ENCODE measurements at regions not wholly inside any gene's neighbourhood (a gene's known extent, or its start where the extent isn't known, plus 50 kb on each side); places are given as distances from the start of the nearest gene placed in this dataset.

- Histone ChIP-seq H3K79me2 (ENCODE audit: low read depth) (no peaks in the 10 kb centered on the region), H3K27ac (no peak overlapping the region), H3K36me3 (no peaks in the 10 kb centered on the region), H3K4me1 (peaks cover 6% of the 10 kb centered on the region), H3K4me3 (no peak overlapping the region), H3K27me3 (no peaks in the 10 kb centered on the region), H3K4me2 (no peak overlapping the region), H3F3A (ENCODE audit: low read depth) (peaks cover 17% of the 10 kb centered on the region), H3K9me3 (ENCODE audit: low read depth) (no peaks in the 10 kb centered on the region), H2AFZ (replicated peaks) (no peak overlapping the region), H3K9ac (no peak overlapping the region), H4K20me1 (ENCODE audit: low read depth) (no peaks in the 10 kb centered on the region)
- H3K27ac Mint-ChIP-seq, result peak overlapping the region; percentile 6
- TF ChIP-seq EZH2phosphoT487 (IDR thresholded peaks at IDR 0.05) (no peak), EZH2 (IDR thresholded peaks at IDR 0.05) (no peak), CTCF (IDR thresholded peaks at IDR 0.05) (no peak)
- DNase-seq (ENCODE audit: low spot score), result no peak
- peaks cover 29% of the 10 kb centered on the region for H3K4me1 Mint-ChIP-seq
- no peaks in the 10 kb centered on the region for H3K36me3 Mint-ChIP-seq
- no peak overlapping the region for H3K4me3 Mint-ChIP-seq
- peaks cover 10% of the 10 kb centered on the region for H3K27me3 Mint-ChIP-seq (ENCODE audit: insufficient read depth, low read depth)
- peaks cover 2% of the 10 kb centered on the region for H3K9me3 Mint-ChIP-seq
Measured at GRCh38 chr16:86037999-86038925, 139.3 kb downstream of the IRF8 start.

GRCh38 chr16:86038926-86039310 is 140.0 kb downstream of the IRF8 start:
- Histone ChIP-seq H3K79me2 (ENCODE audit: low read depth) (no peaks in the 10 kb centered on the region), H2AFZ (replicated peaks) (no peak overlapping the region), H3K27me3 (no peaks in the 10 kb centered on the region), H3K4me3 (no peak overlapping the region), H3K9ac (no peak overlapping the region), H4K20me1 (ENCODE audit: low read depth) (no peaks in the 10 kb centered on the region), H3F3A (ENCODE audit: low read depth) (peaks cover 10% of the 10 kb centered on the region), H3K4me2 (no peak overlapping the region), H3K9me3 (ENCODE audit: low read depth) (no peaks in the 10 kb centered on the region), H3K27ac (no peak overlapping the region), H3K36me3 (no peaks in the 10 kb centered on the region), H3K4me1 (no peaks in the 10 kb centered on the region)
- peak overlapping the region; percentile 33 for H3K27ac Mint-ChIP-seq
- no peaks in the 10 kb centered on the region for H3K36me3 Mint-ChIP-seq
- no peak for DNase-seq (ENCODE audit: low spot score)
- H3K4me1 Mint-ChIP-seq, result peaks cover 29% of the 10 kb centered on the region
- no peak overlapping the region for H3K4me3 Mint-ChIP-seq
- TF ChIP-seq EZH2phosphoT487 (IDR thresholded peaks at IDR 0.05) (no peak), CTCF (IDR thresholded peaks at IDR 0.05) (no peak), EZH2 (IDR thresholded peaks at IDR 0.05) (no peak)
- H3K9me3 Mint-ChIP-seq, result peaks cover 2% of the 10 kb centered on the region
- H3K27me3 Mint-ChIP-seq (ENCODE audit: insufficient read depth, low read depth), result peaks cover 10% of the 10 kb centered on the region

GRCh38 chr16:86039606-86040005 is 140.6 kb downstream of the IRF8 start:
- no peak for DNase-seq (ENCODE audit: low spot score)
- H3K9me3 Mint-ChIP-seq, result peaks cover 2% of the 10 kb centered on the region
- Histone ChIP-seq H3K4me1 (no peaks in the 10 kb centered on the region), H3F3A (ENCODE audit: low read depth) (peaks cover 9% of the 10 kb centered on the region), H2AFZ (replicated peaks) (no peak overlapping the region), H4K20me1 (ENCODE audit: low read depth) (no peaks in the 10 kb centered on the region), H3K9me3 (ENCODE audit: low read depth) (no peaks in the 10 kb centered on the region), H3K27ac (no peak overlapping the region), H3K9ac (no peak overlapping the region), H3K4me2 (no peak overlapping the region), H3K36me3 (no peaks in the 10 kb centered on the region), H3K79me2 (ENCODE audit: low read depth) (no peaks in the 10 kb centered on the region), H3K4me3 (no peak overlapping the region), H3K27me3 (no peaks in the 10 kb centered on the region)
- peaks cover 28% of the 10 kb centered on the region for H3K4me1 Mint-ChIP-seq
- no peak overlapping the region for H3K4me3 Mint-ChIP-seq
- no peak for TF ChIP-seq EZH2phosphoT487 (IDR thresholded peaks at IDR 0.05)
- H3K27me3 Mint-ChIP-seq (ENCODE audit: insufficient read depth, low read depth), result peaks cover 13% of the 10 kb centered on the region
- H3K36me3 Mint-ChIP-seq, result no peaks in the 10 kb centered on the region
- H3K27ac Mint-ChIP-seq, result no peak overlapping the region

GRCh38 chr16:86040496-86040895 is 141.5 kb downstream of the IRF8 start:
- H3K4me1 Mint-ChIP-seq, result peaks cover 30% of the 10 kb centered on the region
- no peak overlapping the region for H3K4me3 ChIP-seq
- peaks cover 16% of the 10 kb centered on the region for H3K27me3 Mint-ChIP-seq (ENCODE audit: insufficient read depth, low read depth)
- peaks cover 2% of the 10 kb centered on the region for H3K9me3 Mint-ChIP-seq
- no peaks in the 10 kb centered on the region for H3K36me3 ChIP-seq
- no peaks in the 10 kb centered on the region for H4K20me1 ChIP-seq (ENCODE audit: low read depth)
- no peaks in the 10 kb centered on the region for H3K79me2 ChIP-seq (ENCODE audit: low read depth)
- no peaks in the 10 kb centered on the region for H3K36me3 Mint-ChIP-seq
- no peak overlapping the region for H3K27ac ChIP-seq
- TF ChIP-seq CTCF (IDR thresholded peaks at IDR 0.05) (no peak), EZH2 (IDR thresholded peaks at IDR 0.05) (no peak), EZH2phosphoT487 (IDR thresholded peaks at IDR 0.05) (no peak)
- H3K27me3 ChIP-seq, result no peaks in the 10 kb centered on the region
- peak overlapping the region; percentile 57 for H3K27ac Mint-ChIP-seq
- no peak overlapping the region for H3K9ac ChIP-seq
- H3F3A ChIP-seq (ENCODE audit: low read depth), result peaks cover 9% of the 10 kb centered on the region
- H3K4me2 ChIP-seq, result no peak overlapping the region
- H3K4me1 ChIP-seq, result no peaks in the 10 kb centered on the region
- H2AFZ ChIP-seq (replicated peaks), result no peak overlapping the region
- no peak overlapping the region for H3K4me3 Mint-ChIP-seq
- H3K9me3 ChIP-seq (ENCODE audit: low read depth), result no peaks in the 10 kb centered on the region
- no peak for DNase-seq (ENCODE audit: low spot score)

Data from neural progenitor cell (in vitro differentiated cells).